Trophoblast cell (in vitro differentiated cells and primary cell): ENCODE measurements at regions not wholly inside any gene's neighbourhood (a gene's known extent, or its start where the extent isn't known, plus 50 kb on each side); places are given as distances from the start of the nearest gene placed in this dataset.

ENCODE experiments used
- DNase-seq, 2 donors: peaks; one replicate each; pipeline ENCODE4 v3.0.0-alpha.2; 2016
- H2AFZ ChIP-seq: 2 replicates; pipeline ENCODE4 v1.6.1; 2013; ENCODE audit warnings: low read length, moderate library complexity, mild to moderate bottlenecking; ENCODE audit not compliant: insufficient read depth, poor library complexity
- H2AK5ac ChIP-seq: 2 replicates; pipeline ENCODE4 v1.6.1; 2013; ENCODE audit warnings: mild to moderate bottlenecking, low read length
- H2BK120ac ChIP-seq: 2 replicates; pipeline ENCODE4 v1.6.1; 2013; ENCODE audit warnings: low read length, mild to moderate bottlenecking, moderate library complexity; ENCODE audit not compliant: insufficient read depth, poor library complexity
- H2BK12ac ChIP-seq: 2 replicates; pipeline ENCODE4 v1.6.1; 2013; ENCODE audit warnings: mild to moderate bottlenecking, low read length, moderate library complexity
- H2BK5ac ChIP-seq: 2 replicates; pipeline ENCODE4 v1.6.1; 2013; ENCODE audit warnings: low read length, low read depth, moderate library complexity, mild to moderate bottlenecking; ENCODE audit not compliant: poor library complexity
- H3K14ac ChIP-seq: 2 replicates; pipeline ENCODE4 v1.6.1; 2013; ENCODE audit warnings: mild to moderate bottlenecking, low read length
- H3K18ac ChIP-seq: 2 replicates; pipeline ENCODE4 v1.6.1; 2013; ENCODE audit warnings: mild to moderate bottlenecking, low read length
- H3K23ac ChIP-seq: 2 replicates; pipeline ENCODE4 v1.6.1; 2013; ENCODE audit warnings: low read length
- H3K27ac ChIP-seq: 2 replicates; pipeline ENCODE4 v1.5.1; 2013; ENCODE audit warnings: low read depth, mild to moderate bottlenecking, inconsistent platforms, low read length, moderate library complexity
- H3K27me3 ChIP-seq: 2 replicates; pipeline ENCODE4 v1.6.1; 2013; ENCODE audit warnings: inconsistent platforms, mild to moderate bottlenecking, low read length, moderate library complexity; ENCODE audit not compliant: insufficient read depth
- H3K36me3 ChIP-seq, 2 experiments: 1 replicate in 1 of 2; 2 replicates in 1 of 2; pipeline ENCODE4 v1.6.1; 2013; ENCODE audit warnings: low read length in 2 of 2, mild to moderate bottlenecking in 2 of 2, moderate library complexity in 1 of 2; ENCODE audit not compliant: insufficient read depth in 2 of 2, control insufficient read depth in 1 of 2
- H3K4ac ChIP-seq: 2 replicates; pipeline ENCODE4 v1.6.1; 2013; ENCODE audit warnings: low read depth, mild to moderate bottlenecking, low read length, moderate library complexity
- H3K4me1 ChIP-seq, 2 experiments: 1 replicate in 1 of 2; 2 replicates in 1 of 2; pipeline ENCODE4 v1.6.1; 2013; ENCODE audit warnings: low read length in 2 of 2, mild to moderate bottlenecking in 2 of 2, moderate library complexity in 1 of 2; ENCODE audit not compliant: insufficient read depth in 2 of 2, control insufficient read depth in 1 of 2
- H3K4me2 ChIP-seq: 2 replicates; pipeline ENCODE4 v1.6.1; 2013; ENCODE audit warnings: inconsistent platforms, mild to moderate bottlenecking, low read length, moderate library complexity
- H3K4me3 ChIP-seq: 2 replicates; pipeline ENCODE4 v1.5.1; 2013; ENCODE audit warnings: mild to moderate bottlenecking, low read depth, low read length, inconsistent platforms
- H3K79me1 ChIP-seq: one replicate; pipeline ENCODE4 v1.6.1; 2013; ENCODE audit warnings: low read length
- H3K79me2 ChIP-seq: 2 replicates; pipeline ENCODE4 v1.6.1; 2013; ENCODE audit warnings: low read length, mild to moderate bottlenecking; ENCODE audit not compliant: control insufficient read depth, insufficient read depth, poor library complexity
- H3K9ac ChIP-seq: 2 replicates; pipeline ENCODE4 v1.6.1; 2013; ENCODE audit warnings: mild to moderate bottlenecking, low read length
- H3K9me3 ChIP-seq: 2 replicates; pipeline ENCODE4 v1.6.1; 2013; ENCODE audit warnings: low read depth, mild to moderate bottlenecking, control low read depth, inconsistent platforms, low read length; ENCODE audit not compliant: insufficient read depth
- H4K12ac ChIP-seq: 2 replicates; pipeline ENCODE4 v1.6.1; 2013; ENCODE audit warnings: low read depth, mild to moderate bottlenecking, low read length, moderate library complexity
- H4K8ac ChIP-seq: 2 replicates; pipeline ENCODE4 v1.6.1; 2013; ENCODE audit warnings: low read depth, mild to moderate bottlenecking, low read length, moderate library complexity
- H4K91ac ChIP-seq: one replicate; pipeline ENCODE4 v1.6.1; 2013; ENCODE audit warnings: low read depth, mild to moderate bottlenecking, low read length, moderate library complexity
- WGBS: extraction: QIAGEN DNeasy Blood & Tissue Kit; methylation state at CpG from one replicate; pipeline ENCODE4 v1.1.7; 2013; ENCODE audit warnings: missing lambda C conversion rate; ENCODE audit not compliant: insufficient read length, insufficient coverage; ENCODE audit errors: extremely low coverage; 5-methylcytosine and 5-hydroxymethylcytosine counted together

DNA sequence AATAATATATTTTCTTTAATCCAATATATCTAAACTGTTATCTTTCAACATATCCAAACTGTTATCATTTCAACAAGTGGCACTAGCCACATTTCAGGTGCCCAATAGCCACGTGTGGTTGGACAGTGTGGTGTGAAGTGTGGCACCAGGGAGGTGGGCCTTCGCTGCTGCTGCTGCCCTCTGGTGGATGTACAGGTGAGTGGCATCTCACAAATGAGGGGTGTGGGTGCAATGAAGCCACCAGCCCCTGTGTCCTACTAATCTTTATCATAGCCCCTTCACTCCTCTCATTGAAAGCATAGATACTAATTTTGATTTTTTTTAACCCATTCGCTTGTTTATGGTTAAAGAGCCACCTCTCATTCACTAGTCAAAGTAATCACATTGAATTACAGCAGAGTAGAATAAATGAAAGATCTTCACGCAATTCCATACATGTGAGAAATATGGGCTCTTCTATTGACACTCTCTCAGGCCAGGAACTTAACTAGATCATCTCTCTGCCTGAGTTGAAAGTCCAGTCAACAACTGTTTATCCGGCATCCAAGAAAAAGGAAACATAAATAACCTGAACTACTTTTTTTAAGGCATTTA lies 499.2 kb downstream of the OMA1 start:
- no peaks in the 10 kb centered on the region for H3K27me3 ChIP-seq

DNA sequence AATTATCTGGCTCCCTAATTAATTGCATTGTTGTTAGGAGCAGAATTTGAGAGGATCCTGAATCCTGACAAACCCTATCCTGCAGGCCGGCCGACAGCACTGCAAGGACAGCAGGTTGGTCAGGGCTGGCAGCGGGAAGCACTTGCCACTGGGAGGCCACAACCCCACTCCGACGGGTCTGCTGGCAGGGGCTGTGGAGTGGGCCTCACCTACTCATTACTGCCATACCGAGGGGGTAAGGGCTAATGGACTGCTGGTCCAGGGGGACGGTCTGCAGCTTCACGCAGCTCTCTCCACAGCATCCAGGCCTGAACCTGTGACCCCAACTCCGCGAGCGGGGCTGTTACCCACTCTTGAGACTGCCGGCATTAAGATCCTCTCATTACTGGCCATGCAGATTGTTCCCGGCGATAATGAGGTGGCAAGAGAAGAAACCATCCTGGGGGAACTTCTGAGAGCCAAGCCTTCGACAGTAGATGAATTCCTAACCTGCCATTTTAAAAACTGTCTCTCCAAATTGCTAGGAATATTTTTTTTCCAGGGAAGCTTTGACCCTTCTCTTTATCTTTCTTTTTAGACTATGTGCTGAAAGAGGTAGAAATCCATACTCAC lies 501.3 kb downstream of the OMA1 start:
- Histone ChIP-seq H2AFZ (no peak overlapping the region), H3K4me1 (no peaks in the 10 kb centered on the region), H3K4me2 (no peak overlapping the region), H3K36me3 (no peaks in the 10 kb centered on the region), H3K4me3 (no peak overlapping the region), H3K9me3 (no peaks in the 10 kb centered on the region), H3K9ac (no peak overlapping the region), H3K79me2 (no peaks in the 10 kb centered on the region), H2BK12ac (no peak overlapping the region), H2BK5ac (no peak overlapping the region), H3K23ac (no peak overlapping the region), H2BK120ac (no peak overlapping the region), H3K4ac (no peak overlapping the region), H3K18ac (no peak overlapping the region), H3K27me3 (no peaks in the 10 kb centered on the region), H4K8ac (no peak overlapping the region), H4K91ac (no peak overlapping the region), H2AK5ac (no peak overlapping the region), H3K14ac (no peak overlapping the region), H3K79me1 (no peaks in the 10 kb centered on the region), H3K27ac (no peak overlapping the region), H4K12ac (no peak overlapping the region)
- DNase-seq = no peak
- WGBS = no CpG with 5 or more reads among the region's 15 CpGs

More for the DNA sequence above, 499.2 kb downstream of the OMA1 start:
- no peak overlapping the region for H3K4me3 ChIP-seq
- DNase-seq = peak in 1 of 2 donors; percentile 46
- H3K18ac ChIP-seq = no peak overlapping the region
- H2BK120ac ChIP-seq = no peak overlapping the region
- H4K91ac ChIP-seq = no peak overlapping the region
- no peak overlapping the region for H2AFZ ChIP-seq
- no peak overlapping the region for H3K14ac ChIP-seq
- no peak overlapping the region for H2AK5ac ChIP-seq
- no peaks in the 10 kb centered on the region for H3K79me1 ChIP-seq
- no peaks in the 10 kb centered on the region for H3K36me3 ChIP-seq
- no CpG with 5 or more reads among the region's 5 CpGs for WGBS
- no peak overlapping the region for H3K9ac ChIP-seq
- H3K23ac ChIP-seq = no peak overlapping the region
- no peak overlapping the region for H2BK5ac ChIP-seq
- no peak overlapping the region for H4K12ac ChIP-seq
- H3K4me1 ChIP-seq = no peaks in the 10 kb centered on the region
- H3K79me2 ChIP-seq = no peaks in the 10 kb centered on the region
- no peak overlapping the region for H3K27ac ChIP-seq
- no peak overlapping the region for H2BK12ac ChIP-seq
- H3K9me3 ChIP-seq = no peaks in the 10 kb centered on the region
- H3K4ac ChIP-seq = no peak overlapping the region
- no peak overlapping the region for H4K8ac ChIP-seq
- no peak overlapping the region for H3K4me2 ChIP-seq

DNA sequence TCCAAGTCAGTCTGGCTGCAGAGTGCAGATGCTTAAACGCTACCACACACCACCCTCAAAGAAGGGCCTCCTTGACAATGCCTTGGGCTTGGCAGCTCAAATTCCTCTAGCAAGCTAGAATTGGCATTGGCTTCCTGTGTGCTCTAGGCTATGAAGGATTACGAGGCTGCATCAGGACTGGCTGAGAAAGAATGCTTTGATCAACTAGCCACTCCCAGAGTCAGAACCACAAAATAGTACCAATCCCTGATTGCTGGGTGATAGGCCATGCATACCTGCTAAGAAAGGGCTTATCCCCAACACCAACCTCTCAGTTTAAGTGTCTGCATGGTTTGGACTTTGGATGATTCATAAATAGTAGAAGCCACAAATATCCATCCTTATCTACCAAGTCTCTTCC lies 504.9 kb downstream of the OMA1 start:
- Histone ChIP-seq H2BK120ac (no peak overlapping the region), H4K12ac (no peak overlapping the region), H3K9me3 (no peaks in the 10 kb centered on the region), H3K79me1 (no peaks in the 10 kb centered on the region), H3K18ac (no peak overlapping the region), H4K8ac (no peak overlapping the region), H3K27me3 (no peaks in the 10 kb centered on the region), H2BK5ac (no peak overlapping the region), H3K14ac (no peak overlapping the region), H3K36me3 (no peaks in the 10 kb centered on the region), H3K23ac (no peak overlapping the region), H3K4me1 (no peaks in the 10 kb centered on the region), H2AFZ (no peak overlapping the region), H3K27ac (no peak overlapping the region), H3K4me3 (no peak overlapping the region), H3K79me2 (no peaks in the 10 kb centered on the region), H2BK12ac (no peak overlapping the region), H3K4ac (no peak overlapping the region), H3K9ac (no peak overlapping the region), H4K91ac (no peak overlapping the region), H3K4me2 (no peak overlapping the region), H2AK5ac (no peak overlapping the region)
- no CpG with 5 or more reads among the region's 2 CpGs for WGBS
- DNase-seq = no peak

DNA sequence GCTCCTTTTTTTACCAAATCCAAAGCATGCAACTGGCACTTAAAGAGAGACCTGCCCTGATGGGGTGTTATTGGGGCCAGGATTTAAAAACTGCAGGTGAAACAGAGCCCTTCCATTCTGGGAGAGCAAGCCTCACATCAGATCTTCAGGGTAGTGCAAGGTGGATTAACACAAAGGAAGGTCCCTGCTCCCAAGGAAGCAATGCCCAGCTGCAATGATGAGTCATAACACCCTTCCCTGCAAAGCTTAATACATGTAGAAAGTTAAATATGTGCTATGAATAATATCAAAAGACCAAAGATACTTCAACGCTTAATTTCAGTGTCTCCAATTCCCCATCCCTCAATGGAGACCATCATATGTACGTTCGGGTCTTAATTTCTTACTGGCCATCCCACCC lies 508.0 kb downstream of the OMA1 start:
- H3K4me2 ChIP-seq = no peak overlapping the region
- no CpG with 5 or more reads among the region's 3 CpGs for whole genome bisulfite sequencing

More for the DNA sequence above, 508.0 kb downstream of the OMA1 start:
- Histone ChIP-seq H3K9me3 (no peaks in the 10 kb centered on the region), H4K8ac (no peak overlapping the region), H4K91ac (no peak overlapping the region), H3K79me1 (no peaks in the 10 kb centered on the region), H3K4ac (no peak overlapping the region), H2AFZ (no peak overlapping the region), H3K9ac (no peak overlapping the region), H2BK12ac (no peak overlapping the region), H4K12ac (no peak overlapping the region), H2BK120ac (no peak overlapping the region), H2AK5ac (no peak overlapping the region), H3K18ac (no peak overlapping the region), H3K23ac (no peak overlapping the region), H3K27me3 (no peaks in the 10 kb centered on the region), H3K36me3 (no peaks in the 10 kb centered on the region), H3K14ac (no peak overlapping the region), H3K4me1 (no peaks in the 10 kb centered on the region), H2BK5ac (no peak overlapping the region), H3K4me3 (no peak overlapping the region), H3K27ac (no peak overlapping the region), H3K79me2 (no peaks in the 10 kb centered on the region)
- DNase-seq = no peak
